ENCODE measurements at regions not wholly inside any gene's neighbourhood (a gene's known extent, or its start where the extent isn't known, plus 50 kb on each side); places are given as distances from the start of the nearest gene placed in this dataset.

- H3K27me3 ChIP-seq (replicated peaks in 1 of 4; ENCODE audit: control insufficient read depth in 3 of 4, extremely low read depth in 1 of 4, insufficient read depth in 3 of 4, low read length in 3 of 4), result no peaks in the 10 kb centered on the region
- no peak overlapping the region for H3K9ac ChIP-seq (replicated peaks in 1 of 4; ENCODE audit: extremely low read depth in 1 of 4, low read depth in 3 of 4, low read length in 3 of 4)
- H2AK5ac ChIP-seq (ENCODE audit: low read depth, low read length), result no peak overlapping the region
- H3K56ac ChIP-seq (replicated peaks; ENCODE audit: insufficient read length, low read depth, low read length), result no peak overlapping the region
- FAIRE-seq (no peak), DNase-seq (ENCODE audit: low read depth in 1 of 2, low spot score in 2 of 2) (no peak)
- H3K9me3 ChIP-seq (ENCODE audit: insufficient read depth in 2 of 2, low read depth in 1 of 2, low read length in 1 of 2), result no peaks in the 10 kb centered on the region
- no peak overlapping the region for H2BK20ac ChIP-seq (ENCODE audit: low read length)
- H3K14ac ChIP-seq (ENCODE audit: insufficient read length), result no peak overlapping the region
- H3K4me2 ChIP-seq (ENCODE audit: insufficient read depth in 1 of 2, low read depth in 2 of 2, low read length in 2 of 2), result no peak overlapping the region
- no peaks in the 10 kb centered on the region for H3K79me1 ChIP-seq (ENCODE audit: low read depth, low read length)
- no peak overlapping the region for H3K27ac ChIP-seq (ENCODE audit: low read depth, low read length)
- no peak overlapping the region for H2AFZ ChIP-seq (ENCODE audit: low read length)
- H2BK12ac ChIP-seq (ENCODE audit: low read depth, low read length), result no peak overlapping the region
- H2BK15ac ChIP-seq (ENCODE audit: low read length), result no peak overlapping the region
- POLR2A ChIA-PET (ENCODE audit: partially characterized antibody), result no interaction called here
- no peak overlapping the region for H3K23ac ChIP-seq (ENCODE audit: insufficient read length)
- H3K18ac ChIP-seq (ENCODE audit: extremely low read depth, low read length), result no peak overlapping the region
- H4K5ac ChIP-seq (ENCODE audit: insufficient read length, low read depth, low read length), result no peak overlapping the region
- H2BK5ac ChIP-seq (ENCODE audit: low read depth, low read length), result no peak overlapping the region
- no peak overlapping the region for H3K4me3 ChIP-seq (ENCODE audit: extremely low read depth in 1 of 4, insufficient read depth in 2 of 4, low read depth in 3 of 4, low read length in 4 of 4)
- no peaks in the 10 kb centered on the region for H3K36me3 ChIP-seq (ENCODE audit: control insufficient read depth in 2 of 4, insufficient read depth in 4 of 4, low read length in 3 of 4)
- no peak overlapping the region for H4K8ac ChIP-seq (ENCODE audit: extremely low read depth, insufficient read depth, low read length)
- H3K23me2 ChIP-seq (ENCODE audit: low read depth, low read length), result no peaks in the 10 kb centered on the region
- no peaks in the 10 kb centered on the region for H4K20me1 ChIP-seq (replicated peaks in 1 of 2; ENCODE audit: control insufficient read depth in 1 of 2, insufficient read depth in 2 of 2, low read length in 2 of 2)
- CTCF ChIA-PET (ENCODE audit: partially characterized antibody), result interaction anchor here (0.7 to 1.2 kb wide), 2 partner anchors 8 to 22 kb away, joined by 3 read pairs; no protein-coding TSS in a partner anchor
- no peak overlapping the region for H4K91ac ChIP-seq (replicated peaks; ENCODE audit: insufficient read length, low read length)
- H3K4me1 ChIP-seq (replicated peaks in 1 of 4; ENCODE audit: control insufficient read depth in 3 of 4, insufficient read depth in 4 of 4, low read length in 3 of 4), result peaks cover 6 to 16% (median 11%) of the 10 kb centered on the region in 4 experiments
- 91% methylated on average over 7 of the region's 7 CpGs; no CpG with 5 or more reads in 1 of the 2 experiments for WGBS, 2 experiments (ENCODE audit: extremely low coverage in 1 of 2, insufficient coverage in 1 of 2, insufficient read length in 1 of 2, insufficient replicate concordance in 2 of 2, low coverage in 1 of 2, low lambda C conversion rate in 2 of 2, missing lambda C conversion rate in 1 of 2)
- H3K4ac ChIP-seq (replicated peaks; ENCODE audit: insufficient read length, low read depth, low read length), result no peak overlapping the region
- no peaks in the 10 kb centered on the region for H3K79me2 ChIP-seq (ENCODE audit: control insufficient read depth in 1 of 2, insufficient read depth in 2 of 2, low read length in 2 of 2)
- no peak overlapping the region for H2BK120ac ChIP-seq (replicated peaks; ENCODE audit: low read depth, low read length)
- TF ChIP-seq RAD21 (IDR thresholded peaks at IDR 0.05 in 1 of 2, conservative IDR thresholded peaks at IDR 0.05 in 1 of 2; ENCODE audit: low read depth in 2 of 2, low read length in 2 of 2) (no peak), KDM4A (IDR thresholded peaks at IDR 0.05; ENCODE audit: low read depth, low read length, severe bottlenecking) (no peak), HDAC6 (IDR thresholded peaks at IDR 0.05; ENCODE audit: low read depth, low read length) (no peak), SIN3A (conservative IDR thresholded peaks at IDR 0.05 in 1 of 2, IDR thresholded peaks at IDR 0.05 in 1 of 2; ENCODE audit: low read depth in 1 of 2, low read length in 2 of 2) (no peak), ZNF274 (IDR thresholded peaks at IDR 0.05; ENCODE audit: borderline replicate concordance, extremely low read depth, low read length) (no peak), SP1 (IDR thresholded peaks at IDR 0.05; ENCODE audit: low read depth, low read length) (no peak), JUND (IDR thresholded peaks at IDR 0.05; ENCODE audit: low read length) (no peak), HDAC2 (IDR thresholded peaks at IDR 0.05; ENCODE audit: borderline replicate concordance in 1 of 2, low read depth in 2 of 2, low read length in 2 of 2) (no peak), KDM5A (IDR thresholded peaks at IDR 0.05; ENCODE audit: low read length) (no peak), RXRA (IDR thresholded peaks at IDR 0.05; ENCODE audit: insufficient read depth, low read depth, low read length) (no peak), CBX5 (IDR thresholded peaks at IDR 0.05; ENCODE audit: low read depth, low read length) (no peak), CEBPB (IDR thresholded peaks at IDR 0.05; ENCODE audit: low read depth, low read length) (no peak), GABPA (IDR thresholded peaks at IDR 0.05; ENCODE audit: borderline replicate concordance, insufficient read depth, low read length) (no peak), RFX5 (IDR thresholded peaks at IDR 0.05; ENCODE audit: borderline replicate concordance, low read depth, low read length) (no peak), CHD1 (IDR thresholded peaks at IDR 0.05; ENCODE audit: low read depth, low read length) (no peak)
These were observed 76.5 kb downstream of the ZNF281 start for GRCh38 chr1:200333329-200333728.

Measured in H1 (cell line).